ENCODE measurements at regions not wholly inside any gene's neighbourhood (a gene's known extent, or its start where the extent isn't known, plus 50 kb on each side); places are given as distances from the start of the nearest gene placed in this dataset.

GRCh38 chr10:94102436-94102835, 108.7 kb downstream of the PLCE1 start:
- Histone ChIP-seq H4K20me1 (replicated peaks in 1 of 2; ENCODE audit: control insufficient read depth in 1 of 2, insufficient read depth in 2 of 2, low read length in 2 of 2) (peaks cover 0 to 2% of the 10 kb centered on the region in 2 experiments), H3K4ac (replicated peaks; ENCODE audit: insufficient read length, low read depth, low read length) (no peak overlapping the region), H2BK15ac (ENCODE audit: low read length) (no peak overlapping the region), H3K56ac (replicated peaks; ENCODE audit: insufficient read length, low read depth, low read length) (no peak overlapping the region), H3K4me1 (replicated peaks in 1 of 4; ENCODE audit: control insufficient read depth in 3 of 4, insufficient read depth in 4 of 4, low read length in 3 of 4) (no peaks in the 10 kb centered on the region), H3K14ac (ENCODE audit: insufficient read length) (no peak overlapping the region), H3K23me2 (ENCODE audit: low read depth, low read length) (no peaks in the 10 kb centered on the region), H3K27me3 (replicated peaks in 1 of 4; ENCODE audit: control insufficient read depth in 3 of 4, extremely low read depth in 1 of 4, insufficient read depth in 3 of 4, low read length in 3 of 4) (no peaks in the 10 kb centered on the region; a peak in 1 of 7 replicates), H3K9ac (replicated peaks in 1 of 4; ENCODE audit: extremely low read depth in 1 of 4, low read depth in 3 of 4, low read length in 3 of 4) (no peak overlapping the region), H2BK120ac (replicated peaks; ENCODE audit: low read depth, low read length) (no peak overlapping the region), H3K9me3 (ENCODE audit: insufficient read depth in 2 of 2, low read depth in 1 of 2, low read length in 1 of 2) (no peaks in the 10 kb centered on the region), H2BK12ac (ENCODE audit: low read depth, low read length) (no peak overlapping the region), H2AK5ac (ENCODE audit: low read depth, low read length) (no peak overlapping the region), H4K8ac (ENCODE audit: extremely low read depth, insufficient read depth, low read length) (no peak overlapping the region), H3K4me3 (ENCODE audit: extremely low read depth in 1 of 4, insufficient read depth in 2 of 4, low read depth in 3 of 4, low read length in 4 of 4) (no peak overlapping the region), H3K4me2 (ENCODE audit: insufficient read depth in 1 of 2, low read depth in 2 of 2, low read length in 2 of 2) (no peak overlapping the region), H3K27ac (ENCODE audit: low read depth, low read length) (no peak overlapping the region), H4K5ac (ENCODE audit: insufficient read length, low read depth, low read length) (no peak overlapping the region), H2AFZ (ENCODE audit: low read length) (no peak overlapping the region), H3K23ac (ENCODE audit: insufficient read length) (no peak overlapping the region), H2BK20ac (ENCODE audit: low read length) (no peak overlapping the region), H3K18ac (ENCODE audit: extremely low read depth, low read length) (no peak overlapping the region), H2BK5ac (ENCODE audit: low read depth, low read length) (no peak overlapping the region), H3K36me3 (ENCODE audit: control insufficient read depth in 2 of 4, insufficient read depth in 4 of 4, low read length in 3 of 4) (no peaks in the 10 kb centered on the region), H3K79me2 (ENCODE audit: control insufficient read depth in 1 of 2, insufficient read depth in 2 of 2, low read length in 2 of 2) (no peaks in the 10 kb centered on the region), H3K79me1 (ENCODE audit: low read depth, low read length) (no peaks in the 10 kb centered on the region), H4K91ac (replicated peaks; ENCODE audit: insufficient read length, low read length) (no peak overlapping the region)
- POLR2A ChIA-PET (ENCODE audit: partially characterized antibody), result no interaction called here
- 79% methylated on average over 5 of the region's 5 CpGs; no CpG with 5 or more reads in 1 of the 2 experiments for WGBS, 2 experiments (ENCODE audit: extremely low coverage in 1 of 2, insufficient coverage in 1 of 2, insufficient read length in 1 of 2, insufficient replicate concordance in 2 of 2, low coverage in 1 of 2, low lambda C conversion rate in 2 of 2, missing lambda C conversion rate in 1 of 2)
- FAIRE-seq (no peak), DNase-seq (ENCODE audit: low read depth in 1 of 2, low spot score in 2 of 2) (no peak)
- CTCF ChIA-PET (ENCODE audit: partially characterized antibody), result no interaction called here
- TF ChIP-seq RAD21 (IDR thresholded peaks at IDR 0.05 in 1 of 2, conservative IDR thresholded peaks at IDR 0.05 in 1 of 2; ENCODE audit: low read depth in 2 of 2, low read length in 2 of 2), result no peak
- no peak for TF ChIP-seq KDM1A (IDR thresholded peaks at IDR 0.05; ENCODE audit: borderline replicate concordance, low read length)
- no peak for TF ChIP-seq POLR2AphosphoS5 (IDR thresholded peaks at IDR 0.05; ENCODE audit: low read depth, low read length)
- no peak for TF ChIP-seq NANOG (IDR thresholded peaks at IDR 0.05; ENCODE audit: insufficient read depth, low read depth, low read length, poor library complexity, severe bottlenecking)
- no peak for TF ChIP-seq FOSL1 (IDR thresholded peaks at IDR 0.05; ENCODE audit: insufficient read depth, low read depth, low read length)

Data from H1 (cell line).